IMR-90 (cell line): ENCODE measurements at regions not wholly inside any gene's neighbourhood (a gene's known extent, or its start where the extent isn't known, plus 50 kb on each side); places are given as distances from the start of the nearest gene placed in this dataset.

Experiments used
- ATAC-seq: fragments of 200-7000 bp; cut with Tn5 transposase; 2 replicates; pipeline ENCODE4 v1.9.1; 2020; ENCODE audit warnings: low read depth, mild to moderate bottlenecking, moderate library complexity
- BruUV-seq: library from RNA; stranded (reverse); fragments of 400-500 nt; replicated peaks from 2 replicates; lab custom pipeline; 2021; lab: Mats Ljungman, UMichigan
- CTCF ChIA-PET: fragments of 300-600 bp; formaldehyde crosslinking; extraction: SDS; loops from one replicate; lab custom pipeline; 2021; ENCODE audit warnings: antibody characterized with exemption; lab: Yijun Ruan, JAX
- POLR2A ChIA-PET: fragments of 300-600 bp; sonication (Branson Sonifier 250); formaldehyde crosslinking; loops from one replicate; lab custom pipeline; 2022; ENCODE audit warnings: antibody characterized with exemption; ENCODE audit not compliant: unreplicated experiment; lab: Charles Lee
- DNase-seq: peaks from one replicate; pipeline ENCODE4 v3.0.0; 2013
- H2AFZ ChIP-seq: replicated peaks from 2 replicates; pipeline ENCODE3; 2013; ENCODE audit warnings: low read length, mild to moderate bottlenecking; ENCODE audit not compliant: poor library complexity
- H2AK5ac ChIP-seq: 2 replicates; pipeline ENCODE4 v1.6.1; 2013; ENCODE audit warnings: low read depth, low read length, inconsistent platforms
- H2AK9ac ChIP-seq: replicated peaks from 2 replicates; pipeline ENCODE3; 2013; ENCODE audit warnings: mild to moderate bottlenecking, low read depth, low read length, moderate library complexity; ENCODE audit not compliant: poor library complexity
- H2BK120ac ChIP-seq: 2 replicates; pipeline ENCODE4 v1.6.1; 2013; ENCODE audit warnings: low read depth, low read length, inconsistent platforms
- H2BK15ac ChIP-seq: 3 replicates; pipeline ENCODE4 v1.6.1; 2013; ENCODE audit warnings: low read depth, low read length, inconsistent platforms
- H2BK20ac ChIP-seq: 2 replicates; pipeline ENCODE4 v1.6.1; 2013; ENCODE audit warnings: low read depth, mild to moderate bottlenecking, inconsistent platforms, low read length, moderate library complexity
- H2BK5ac ChIP-seq: 2 replicates; pipeline ENCODE4 v1.6.1; 2013; ENCODE audit warnings: mild to moderate bottlenecking, low read depth, low read length, inconsistent platforms; ENCODE audit not compliant: poor library complexity, severe bottlenecking
- H3K14ac ChIP-seq: replicated peaks from 2 replicates; pipeline ENCODE4 v1.6.1; 2013; ENCODE audit warnings: low read depth, low read length, inconsistent platforms
- H3K18ac ChIP-seq: 2 replicates; pipeline ENCODE4 v1.6.1; 2013; ENCODE audit warnings: low read depth, low read length, control low read depth
- H3K23ac ChIP-seq: 2 replicates; pipeline ENCODE4 v1.6.1; 2013; ENCODE audit warnings: low read depth, low read length, inconsistent platforms
- H3K27ac ChIP-seq: 2 replicates; pipeline ENCODE4 v1.5.1; 2013; ENCODE audit warnings: mild to moderate bottlenecking, control low read depth, low read length; ENCODE audit not compliant: insufficient read depth
- H3K27me3 ChIP-seq: 2 replicates; pipeline ENCODE4 v1.6.1; 2013; ENCODE audit warnings: low read length; ENCODE audit not compliant: control insufficient read depth, insufficient read depth
- H3K36me3 ChIP-seq: 2 replicates; pipeline ENCODE4 v1.6.1; 2013; ENCODE audit warnings: low read length, mixed read lengths; ENCODE audit not compliant: control insufficient read depth, insufficient read depth
- H3K4ac ChIP-seq: 2 replicates; pipeline ENCODE4 v1.6.1; 2013; ENCODE audit warnings: low read depth, low read length, inconsistent platforms
- H3K4me1 ChIP-seq: 2 replicates; pipeline ENCODE4 v1.6.1; 2013; ENCODE audit warnings: low read length, mixed read lengths; ENCODE audit not compliant: control insufficient read depth, insufficient read depth
- H3K4me2 ChIP-seq: 2 replicates; pipeline ENCODE4 v1.6.1; 2013; ENCODE audit warnings: low read depth, mild to moderate bottlenecking, control low read depth, low read length, moderate library complexity
- H3K4me3 ChIP-seq: 2 replicates; pipeline ENCODE4 v1.5.1; 2013; ENCODE audit warnings: low read depth, mild to moderate bottlenecking, control low read depth, low read length, moderate library complexity; ENCODE audit not compliant: insufficient read depth
- H3K56ac ChIP-seq: 2 replicates; pipeline ENCODE4 v1.6.1; 2013; ENCODE audit warnings: low read length, inconsistent platforms; ENCODE audit not compliant: insufficient read depth; ENCODE audit errors: extremely low read depth
- H3K79me1 ChIP-seq, 2 experiments: 2 replicates each; pipeline ENCODE4 v1.6.1; 2013; ENCODE audit warnings: low read length in 2 of 2, inconsistent platforms in 1 of 2, low read depth in 1 of 2
- H3K9ac ChIP-seq: 2 replicates; pipeline ENCODE4 v1.6.1; 2013; ENCODE audit warnings: low read depth, low read length, control low read depth
- H3K9me1 ChIP-seq: 2 replicates; pipeline ENCODE4 v1.6.1; 2013; ENCODE audit warnings: low read length, inconsistent platforms; ENCODE audit not compliant: insufficient read depth
- H3K9me3 ChIP-seq: 2 replicates; pipeline ENCODE4 v1.6.1; 2013; ENCODE audit warnings: low read length; ENCODE audit not compliant: control insufficient read depth, insufficient read depth
- H4K20me1 ChIP-seq: 2 replicates; pipeline ENCODE4 v1.6.1; 2013; ENCODE audit warnings: low read length, inconsistent platforms; ENCODE audit not compliant: insufficient read depth
- H4K5ac ChIP-seq: 2 replicates; pipeline ENCODE4 v1.6.1; 2013; ENCODE audit warnings: mild to moderate bottlenecking, low read depth, low read length, control low read depth
- H4K8ac ChIP-seq, 2 experiments: 2 replicates each; pipeline ENCODE4 v1.6.1; 2013; ENCODE audit warnings: low read depth in 2 of 2, low read length in 2 of 2, control low read depth in 1 of 2, inconsistent platforms in 1 of 2
- H4K91ac ChIP-seq: 2 replicates; pipeline ENCODE4 v1.6.1; 2013; ENCODE audit warnings: low read depth, low read length, inconsistent platforms; ENCODE audit not compliant: insufficient read depth
- BHLHE40 ChIP-seq: fragments of 150-350 bp; IDR thresholded peaks from 2 replicates; pipeline ENCODE4 v1.6.1; 2016; ENCODE audit warnings: mild to moderate bottlenecking, low read depth, low read length
- CEBPB ChIP-seq: IDR thresholded peaks from 2 replicates; pipeline ENCODE4 v1.6.1; 2012; ENCODE audit warnings: low read depth, low read length, improper control_type of control experiment
- FOS ChIP-seq: fragments of 150-350 bp; IDR thresholded peaks from 2 replicates; pipeline ENCODE4 v1.6.1; 2016; ENCODE audit warnings: low read depth, low read length
- USF2 ChIP-seq: fragments of 150-350 bp; IDR thresholded peaks from 2 replicates; pipeline ENCODE4 v1.6.1; 2017; ENCODE audit warnings: mild to moderate bottlenecking, antibody characterized with exemption, low read length, low read depth
- WGBS, 2 experiments: methylation state at CpG; one replicate each; pipeline versions ENCODE4 v1.1.5 to v1.1.7; 2013; ENCODE audit warnings: missing lambda C conversion rate in 2 of 2; ENCODE audit not compliant: insufficient read length in 1 of 2; ENCODE audit errors: extremely low coverage in 2 of 2; 5-methylcytosine and 5-hydroxymethylcytosine counted together
- dilution Hi-C: fragments of 300-500 bp; cut with HindIII; formaldehyde crosslinking; loops from one replicate; pipeline ENCODE4 v1.14.3; 2018; ENCODE audit warnings: low sequenced_read_pairs; ENCODE audit not compliant: unreplicated experiment
- in situ Hi-C: fragments of 300-500 bp; cut with MboI; formaldehyde crosslinking; loops from 3 replicates; pipeline ENCODE4 v1.14.3; 2019; ENCODE audit warnings: low sequenced_read_pairs, inconsistent platforms, mixed read lengths
- intact Hi-C: fragments of 100-400 bp; cut with micrococcal nuclease; formaldehyde crosslinking; loops from 2 replicates; pipeline ENCODE4 v1.10.0; 2022

GRCh38 chr7:114818501-114818900, 103.4 kb upstream of the MDFIC start:
- Histone ChIP-seq H2AFZ (no peak overlapping the region), H3K14ac (no peak overlapping the region), H2BK120ac (peak overlapping the region; percentile 60), H3K4me3 (no peak overlapping the region), H3K9ac (no peak overlapping the region), H3K9me3 (no peaks in the 10 kb centered on the region), H4K8ac (peak overlapping the region in 1 of 2 experiments; percentile 54; a peak in 1 of 4 replicates), H3K9me1 (no peaks in the 10 kb centered on the region; the same call in 1 of the 2 replicates), H3K4me1 (peaks cover 7% of the 10 kb centered on the region), H2AK9ac (no peak overlapping the region), H2BK20ac (peak overlapping the region; percentile 84; the same call in 1 of the 2 replicates), H2AK5ac (0 out of 2 replicates have a peak overlapping the region, but pooled peaks have one; percentile 28), H3K56ac (no peak overlapping the region), H2BK15ac (peak overlapping the region; percentile 50; the same call in 1 of the 3 replicates), H3K23ac (no peak overlapping the region; the same call in 1 of the 2 replicates), H3K4ac (peak overlapping the region; percentile 59; the same call in 1 of the 2 replicates), H3K18ac (peak overlapping the region; percentile 80; the same call in 1 of the 2 replicates), H3K27me3 (no peaks in the 10 kb centered on the region), H4K91ac (no peak overlapping the region), H2BK5ac (peak overlapping the region; percentile 76), H4K5ac (no peak overlapping the region), H3K79me1 (no peaks in the 10 kb centered on the region), H3K27ac (no peak overlapping the region), H3K4me2 (peak overlapping the region; percentile 46; the same call in 1 of the 2 replicates), H4K20me1 (no peaks in the 10 kb centered on the region), H3K36me3 (no peaks in the 10 kb centered on the region)
- ATAC-seq: peak; percentile 30; the same call in 1 of the 2 replicates
- TF ChIP-seq USF2: no peak
- TF ChIP-seq BHLHE40: 0 out of 2 replicates have a peak, but pooled peaks have one; percentile 11
- peak; percentile 71 for TF ChIP-seq FOS
- peak; percentile 50; the same call in 1 of the 2 replicates for TF ChIP-seq CEBPB
- intact Hi-C loops (no loop called here), dilution Hi-C loops (no loop called here), in situ Hi-C loops (no loop called here)
- CTCF ChIA-PET: no interaction called here
- no CpG with 5 or more reads among the region's 3 CpGs for WGBS, 2 experiments
- BruUV-seq: no TSS peak
- POLR2A ChIA-PET: no interaction called here
- DNase-seq: peak; percentile 70
